GM23248 (cell line): ENCODE measurements at regions not wholly inside any gene's neighbourhood (a gene's known extent, or its start where the extent isn't known, plus 50 kb on each side); places are given as distances from the start of the nearest gene placed in this dataset.

Source experiments
- DNase-seq: peaks from one replicate; pipeline ENCODE4 v3.0.0-alpha.2; 2015
- H2AFZ ChIP-seq: fragments of 200-600 bp; sonication (generic); 2 replicates; pipeline ENCODE4 v1.6.1; 2016; ENCODE audit warnings: antibody characterized with exemption
- H3F3A ChIP-seq: fragments of 200-600 bp; sonication (generic); 2 replicates; pipeline ENCODE4 v1.6.1; 2016; ENCODE audit warnings: mild to moderate bottlenecking, antibody characterized with exemption, mixed run types; ENCODE audit not compliant: insufficient read depth
- H3K27ac ChIP-seq: fragments of 200-600 bp; sonication (generic); 2 replicates; pipeline ENCODE4 v1.5.1; 2016; ENCODE audit warnings: mild to moderate bottlenecking
- H3K27me3 ChIP-seq: fragments of 200-600 bp; sonication (generic); replicated peaks from 2 replicates; pipeline ENCODE4 v1.6.1; 2016; ENCODE audit warnings: mild to moderate bottlenecking; ENCODE audit not compliant: insufficient read depth
- H3K36me3 ChIP-seq: fragments of 200-600 bp; sonication (generic); 2 replicates; pipeline ENCODE4 v1.6.1; 2016; ENCODE audit warnings: low read depth, mild to moderate bottlenecking
- H3K4me1 ChIP-seq: fragments of 200-600 bp; sonication (generic); 2 replicates; pipeline ENCODE4 v1.6.1; 2016; ENCODE audit warnings: mild to moderate bottlenecking; ENCODE audit not compliant: insufficient read depth
- H3K4me2 ChIP-seq: fragments of 200-600 bp; sonication (generic); one replicate; pipeline ENCODE4 v1.6.1; 2016; ENCODE audit warnings: mild to moderate bottlenecking; ENCODE audit not compliant: unreplicated experiment
- H3K4me3 ChIP-seq: fragments of 200-600 bp; sonication (generic); 2 replicates; pipeline ENCODE4 v1.5.1; 2016; ENCODE audit warnings: mild to moderate bottlenecking
- H3K79me2 ChIP-seq: fragments of 200-600 bp; sonication (generic); 2 replicates; pipeline ENCODE4 v1.6.1; 2016; ENCODE audit warnings: mild to moderate bottlenecking; ENCODE audit not compliant: insufficient read depth
- H3K9ac ChIP-seq: fragments of 200-600 bp; sonication (generic); 2 replicates; pipeline ENCODE4 v1.6.1; 2016; ENCODE audit warnings: mild to moderate bottlenecking
- H3K9me2 ChIP-seq: fragments of 200-600 bp; sonication (generic); 2 replicates; pipeline ENCODE4 v1.6.1; 2016; ENCODE audit warnings: mixed run types, mild to moderate bottlenecking, moderate library complexity; ENCODE audit not compliant: insufficient read depth
- H3K9me3 ChIP-seq: fragments of 200-600 bp; sonication (generic); one replicate; pipeline ENCODE4 v1.6.1; 2017; ENCODE audit warnings: low read depth
- H4K20me1 ChIP-seq: fragments of 200-600 bp; sonication (generic); 2 replicates; pipeline ENCODE4 v1.6.0; 2016; ENCODE audit not compliant: insufficient read depth
- EZH2 ChIP-seq: fragments of 200-600 bp; sonication (generic); IDR thresholded peaks from 2 replicates; pipeline ENCODE4 v1.6.1; 2018; ENCODE audit warnings: antibody characterized with exemption, mild to moderate bottlenecking; ENCODE audit not compliant: insufficient read depth, poor library complexity, severe bottlenecking
- EZH2phosphoT487 ChIP-seq: fragments of 200-600 bp; sonication (generic); IDR thresholded peaks from 2 replicates; pipeline ENCODE4 v1.6.1; 2018; ENCODE audit warnings: antibody characterized with exemption, moderate library complexity, mild to moderate bottlenecking, low read depth; ENCODE audit not compliant: insufficient read depth
- WGBS, 2 experiments: methylation state at CpG; one replicate each; pipeline ENCODE4 v1.1.6; 2015 to 2017; ENCODE audit warnings: low lambda C conversion rate in 2 of 2, low coverage in 1 of 2; ENCODE audit errors: missing lambda C conversion rate in 2 of 2; 5-methylcytosine and 5-hydroxymethylcytosine counted together
- in situ Hi-C: fragments of 300-500 bp; cut with MboI; formaldehyde crosslinking; loops from 2 replicates; pipeline ENCODE4 v1.15.0; 2020

GRCh38 chr5:68543212-68543611 is 327.7 kb downstream of the PIK3R1 start:
- in situ Hi-C loops, result no loop called here
- TF ChIP-seq EZH2phosphoT487, result no peak
- TF ChIP-seq EZH2, result no peak
- no peak overlapping the region for H3K9ac ChIP-seq
- no peak for DNase-seq
- H3K36me3 ChIP-seq, result no peaks in the 10 kb centered on the region
- no peaks in the 10 kb centered on the region for H3K79me2 ChIP-seq
- peaks cover 17% of the 10 kb centered on the region for H3F3A ChIP-seq
- H3K9me3 ChIP-seq, result no peaks in the 10 kb centered on the region
- no peak overlapping the region for H3K4me3 ChIP-seq
- H3K27me3 ChIP-seq, result no peaks in the 10 kb centered on the region
- H3K27ac ChIP-seq, result no peak overlapping the region
- 19 to 46% methylated on average over 2 of the region's 2 CpGs for WGBS, 2 experiments
- no peak overlapping the region for H3K4me2 ChIP-seq
- H2AFZ ChIP-seq, result peak overlapping the region; percentile 30; the same call in 1 of the 2 replicates
- peaks cover 20% of the 10 kb centered on the region for H3K4me1 ChIP-seq
- H4K20me1 ChIP-seq, result no peaks in the 10 kb centered on the region
- H3K9me2 ChIP-seq, result no peaks in the 10 kb centered on the region

DNA sequence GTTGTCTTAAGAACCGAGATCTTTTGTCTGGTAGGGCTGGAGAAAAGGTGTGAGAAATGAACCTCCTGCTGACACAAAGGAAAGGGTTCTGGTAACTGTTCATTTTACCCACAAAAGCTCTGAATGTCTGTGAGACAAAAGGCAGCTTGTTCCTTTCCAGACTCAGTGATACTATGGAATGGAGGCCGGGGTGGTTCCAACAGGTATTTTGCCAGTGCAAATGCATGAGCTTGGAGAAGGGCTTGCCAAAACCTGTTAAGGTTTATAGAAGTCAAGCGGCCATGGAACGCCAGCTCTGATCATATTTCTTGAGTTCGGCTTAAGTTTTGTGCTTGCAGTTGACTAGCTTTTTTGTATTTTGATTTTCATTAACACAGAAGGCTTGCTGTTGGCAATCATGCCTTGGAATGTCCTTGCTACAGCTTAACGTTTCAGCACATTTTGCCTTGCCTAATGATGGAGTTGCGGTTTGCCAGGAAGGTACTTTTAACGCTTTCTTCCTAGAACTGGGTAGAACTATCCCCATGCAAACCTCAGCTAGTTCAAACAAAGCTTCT is 328.6 kb downstream of the PIK3R1 start:
- in situ Hi-C loops, result no loop called here
- WGBS, 2 experiments, result 84% methylated on average over 8 of the region's 8 CpGs
- Histone ChIP-seq H2AFZ (no peak overlapping the region), H3K4me1 (peaks cover 20% of the 10 kb centered on the region), H3K9ac (no peak overlapping the region), H3K4me2 (no peak overlapping the region), H3K4me3 (no peak overlapping the region), H3K36me3 (no peaks in the 10 kb centered on the region), H3K79me2 (no peaks in the 10 kb centered on the region), H3K27ac (no peak overlapping the region), H3K9me3 (no peaks in the 10 kb centered on the region), H3F3A (peaks cover 17% of the 10 kb centered on the region), H3K27me3 (no peaks in the 10 kb centered on the region), H4K20me1 (no peaks in the 10 kb centered on the region), H3K9me2 (no peaks in the 10 kb centered on the region)
- TF ChIP-seq EZH2phosphoT487 (no peak), EZH2 (no peak)
- no peak for DNase-seq

DNA sequence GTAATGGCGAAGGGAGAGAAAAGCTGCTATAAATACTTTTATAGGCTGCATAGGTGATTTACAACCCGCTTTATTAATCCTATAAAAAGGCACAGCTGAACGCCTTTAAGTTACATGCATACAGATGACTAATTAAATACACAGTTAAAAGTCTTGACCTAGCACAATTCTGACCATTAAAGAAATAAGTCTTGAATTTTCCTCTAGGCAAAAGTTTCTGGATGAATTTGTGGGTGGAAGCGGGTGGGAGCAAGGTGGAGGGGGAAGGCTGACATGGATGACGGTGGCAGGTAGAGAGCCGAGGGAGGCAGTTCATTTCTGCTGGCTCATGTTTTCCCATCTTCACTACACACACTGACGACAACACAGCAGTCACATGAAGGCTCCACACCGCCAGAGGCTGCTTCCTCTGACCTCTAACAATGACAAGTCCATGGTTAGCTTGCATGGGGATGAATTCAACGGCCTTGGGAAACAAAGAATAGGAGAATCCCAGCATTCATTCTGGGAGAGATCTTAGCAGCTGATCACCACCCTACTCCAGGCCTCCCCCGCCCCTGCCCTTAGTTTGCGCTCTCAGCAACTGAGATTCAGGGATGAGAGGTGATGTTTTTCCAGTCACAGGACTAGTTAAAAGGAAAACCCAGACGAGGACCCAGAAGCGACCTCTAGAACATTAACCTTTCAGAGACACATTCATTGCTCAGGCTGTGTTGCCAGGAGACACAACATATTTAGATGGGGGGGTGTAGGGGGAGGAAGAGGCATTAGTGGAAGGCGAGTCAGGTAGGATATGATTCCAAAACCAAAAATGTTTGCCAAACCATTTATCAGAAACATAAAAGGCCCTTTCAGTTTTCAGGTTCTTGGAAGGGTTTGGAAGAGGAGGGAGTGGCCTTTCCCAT is 329.3 kb downstream of the PIK3R1 start:
- no peaks in the 10 kb centered on the region for H3K9me3 ChIP-seq
- H3K79me2 ChIP-seq, result no peaks in the 10 kb centered on the region
- no peak overlapping the region for H3K4me2 ChIP-seq
- peaks cover 20% of the 10 kb centered on the region for H3K4me1 ChIP-seq
- H3K27ac ChIP-seq, result no peak overlapping the region
- H3K27me3 ChIP-seq, result no peaks in the 10 kb centered on the region
- TF ChIP-seq EZH2, result no peak
- no peak for TF ChIP-seq EZH2phosphoT487
- H3K36me3 ChIP-seq, result no peaks in the 10 kb centered on the region
- no peak overlapping the region for H3K9ac ChIP-seq
- H3K4me3 ChIP-seq, result no peak overlapping the region
- no peak overlapping the region for H2AFZ ChIP-seq
- DNase-seq, result peak; percentile 65
- no peaks in the 10 kb centered on the region for H3K9me2 ChIP-seq
- 83 to 85% methylated on average over 14 of the region's 14 CpGs for WGBS, 2 experiments
- in situ Hi-C loops, result no loop called here
- H3F3A ChIP-seq, result peaks cover 17% of the 10 kb centered on the region
- H4K20me1 ChIP-seq, result no peaks in the 10 kb centered on the region

DNA sequence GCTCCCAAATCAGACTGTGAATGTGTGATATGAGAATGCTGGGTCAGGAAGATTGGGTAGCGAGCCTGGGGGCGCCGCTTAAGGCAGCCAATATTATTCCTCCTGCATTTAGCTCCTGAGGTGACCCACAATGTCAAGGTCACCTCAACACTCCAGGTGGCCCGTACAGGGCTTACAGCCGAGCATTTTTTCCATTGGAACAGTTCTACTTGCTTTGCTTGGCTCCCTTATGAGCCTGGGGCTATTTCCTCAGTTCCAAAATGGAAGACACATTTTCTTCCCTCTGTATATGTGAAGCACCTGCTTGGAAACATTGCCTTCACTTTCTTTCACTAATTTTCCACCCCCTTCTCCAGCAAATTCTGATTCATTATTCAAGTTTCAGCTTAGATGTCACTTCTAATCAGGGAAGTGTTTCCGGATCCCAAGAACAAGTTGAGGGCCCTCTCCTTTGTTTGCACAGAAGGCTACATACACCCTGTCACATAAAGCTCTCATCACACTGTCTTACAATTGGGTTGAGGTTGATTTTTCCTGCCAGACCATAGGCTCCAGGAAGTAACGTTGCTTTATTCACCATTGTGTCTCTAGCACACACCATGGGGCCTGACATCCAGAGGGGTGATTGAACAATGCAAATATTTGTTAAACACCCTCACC is 330.2 kb downstream of the PIK3R1 start:
- in situ Hi-C loops, result no loop called here
- no peak overlapping the region for H3K4me3 ChIP-seq
- no peak overlapping the region for H2AFZ ChIP-seq
- DNase-seq, result no peak
- no peaks in the 10 kb centered on the region for H3K79me2 ChIP-seq
- WGBS, 2 experiments, result 98 to 99% methylated on average over 7 of the region's 7 CpGs
- no peaks in the 10 kb centered on the region for H3K9me2 ChIP-seq
- H3K9me3 ChIP-seq, result no peaks in the 10 kb centered on the region
- H3K36me3 ChIP-seq, result no peaks in the 10 kb centered on the region
- no peak for TF ChIP-seq EZH2
- TF ChIP-seq EZH2phosphoT487, result no peak
- H4K20me1 ChIP-seq, result no peaks in the 10 kb centered on the region
- peaks cover 17% of the 10 kb centered on the region for H3F3A ChIP-seq
- no peaks in the 10 kb centered on the region for H3K27me3 ChIP-seq
- no peak overlapping the region for H3K27ac ChIP-seq
- H3K9ac ChIP-seq, result no peak overlapping the region
- no peak overlapping the region for H3K4me2 ChIP-seq
- peaks cover 19% of the 10 kb centered on the region for H3K4me1 ChIP-seq
